Cardiac fibroblast (primary cell): ENCODE measurements at regions not wholly inside any gene's neighbourhood (a gene's known extent, or its start where the extent isn't known, plus 50 kb on each side); places are given as distances from the start of the nearest gene placed in this dataset.

Experiments used
- DNase-seq, 2 donors: peaks; one replicate each; pipeline versions ENCODE4 v3.0.0 to v3.0.0-alpha.2; 2010; ENCODE audit warnings: low read depth in 2 of 2
- H3K4me3 ChIP-seq, 2 donors: replicated peaks in 1 of 2; 1 replicate in 1 of 2; 2 replicates in 1 of 2; pipeline ENCODE4 v1.5.1; 2011; ENCODE audit warnings: low read depth in 2 of 2, low read length in 2 of 2, mild to moderate bottlenecking in 2 of 2, moderate library complexity in 1 of 2
- TF ChIP-seq, protein P1 (sequence below): IDR thresholded peaks from one replicate; pipeline ENCODE4 v1.5.1; 2011; ENCODE audit warnings: low read depth, mild to moderate bottlenecking, low read length, inconsistent platforms

DNA sequence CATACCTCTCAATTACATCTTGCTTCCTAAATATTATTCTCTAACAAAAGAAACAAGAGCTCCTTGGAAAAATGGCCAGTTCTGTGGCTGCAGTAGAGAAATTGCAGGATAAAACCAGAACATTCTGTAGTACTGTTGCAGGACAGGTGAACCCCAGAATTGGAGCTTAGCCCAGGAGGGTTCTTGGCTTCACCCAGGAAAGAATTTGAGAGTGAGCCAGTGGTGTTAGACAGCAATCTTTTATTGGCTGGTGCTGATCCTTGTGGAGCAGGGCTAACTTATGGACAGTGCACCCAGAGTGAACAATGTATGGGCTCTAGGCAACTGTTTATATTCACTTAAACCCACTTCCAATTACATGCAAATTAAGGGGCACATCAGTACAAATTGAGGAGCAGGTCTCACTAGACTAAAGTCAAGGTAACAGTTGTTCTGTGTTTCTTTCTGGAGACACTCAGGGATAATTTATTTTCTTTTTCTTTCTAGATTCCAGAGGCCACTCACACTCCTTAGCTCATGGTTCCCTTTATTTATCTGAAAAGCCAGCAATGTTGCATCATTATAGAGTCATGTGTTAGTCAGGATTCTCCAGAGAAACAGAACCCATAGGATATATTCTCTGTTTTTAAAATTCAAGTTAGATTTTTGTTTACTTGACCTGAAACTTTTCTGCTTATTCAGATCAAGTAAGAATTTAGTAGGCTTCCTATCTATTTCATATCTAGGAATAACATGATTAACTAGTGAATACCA lies 348.1 kb downstream of the CCDC85A start:
- H3K4me3 ChIP-seq, result no peak overlapping the region
- TF ChIP-seq, protein P1, sequence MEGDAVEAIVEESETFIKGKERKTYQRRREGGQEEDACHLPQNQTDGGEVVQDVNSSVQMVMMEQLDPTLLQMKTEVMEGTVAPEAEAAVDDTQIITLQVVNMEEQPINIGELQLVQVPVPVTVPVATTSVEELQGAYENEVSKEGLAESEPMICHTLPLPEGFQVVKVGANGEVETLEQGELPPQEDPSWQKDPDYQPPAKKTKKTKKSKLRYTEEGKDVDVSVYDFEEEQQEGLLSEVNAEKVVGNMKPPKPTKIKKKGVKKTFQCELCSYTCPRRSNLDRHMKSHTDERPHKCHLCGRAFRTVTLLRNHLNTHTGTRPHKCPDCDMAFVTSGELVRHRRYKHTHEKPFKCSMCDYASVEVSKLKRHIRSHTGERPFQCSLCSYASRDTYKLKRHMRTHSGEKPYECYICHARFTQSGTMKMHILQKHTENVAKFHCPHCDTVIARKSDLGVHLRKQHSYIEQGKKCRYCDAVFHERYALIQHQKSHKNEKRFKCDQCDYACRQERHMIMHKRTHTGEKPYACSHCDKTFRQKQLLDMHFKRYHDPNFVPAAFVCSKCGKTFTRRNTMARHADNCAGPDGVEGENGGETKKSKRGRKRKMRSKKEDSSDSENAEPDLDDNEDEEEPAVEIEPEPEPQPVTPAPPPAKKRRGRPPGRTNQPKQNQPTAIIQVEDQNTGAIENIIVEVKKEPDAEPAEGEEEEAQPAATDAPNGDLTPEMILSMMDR, result no peak
- peak in 1 of 2 donors; percentile 54 for DNase-seq

DNA sequence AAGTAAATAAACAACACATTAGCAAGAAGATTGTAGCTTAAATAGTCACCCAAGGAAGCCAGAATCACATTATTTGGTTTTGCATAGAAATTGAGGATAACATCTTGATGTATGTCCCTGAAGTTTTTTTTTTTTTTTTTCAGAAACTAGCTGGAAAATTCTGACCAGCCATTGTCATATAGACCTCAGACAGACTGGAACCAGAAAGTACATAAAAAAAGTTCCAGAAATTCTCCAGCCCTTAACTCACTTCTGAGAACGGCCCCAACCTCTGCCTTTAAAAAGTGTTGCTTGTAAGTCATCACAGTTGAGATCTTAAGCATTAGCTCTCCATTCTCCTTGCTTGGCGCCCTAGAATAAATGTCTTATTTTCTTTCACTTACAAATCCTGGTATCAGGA lies 350.5 kb downstream of the CCDC85A start:
- DNase-seq, result peak; percentile 4 to 39

GRCh38 chr2:56537756-56538155 lies 354.0 kb downstream of the CCDC85A start:
- DNase-seq, result no peak
- TF ChIP-seq, protein P1, result no peak
- H3K4me3 ChIP-seq, result no peak overlapping the region

More for the DNA sequence above, 350.5 kb downstream of the CCDC85A start:
- TF ChIP-seq, protein P1, result no peak
- no peak overlapping the region for H3K4me3 ChIP-seq

GRCh38 chr2:56539618-56540017 lies 355.8 kb downstream of the CCDC85A start:
- DNase-seq, result no peak
- TF ChIP-seq, protein P1, result no peak
- no peak overlapping the region for H3K4me3 ChIP-seq

DNA sequence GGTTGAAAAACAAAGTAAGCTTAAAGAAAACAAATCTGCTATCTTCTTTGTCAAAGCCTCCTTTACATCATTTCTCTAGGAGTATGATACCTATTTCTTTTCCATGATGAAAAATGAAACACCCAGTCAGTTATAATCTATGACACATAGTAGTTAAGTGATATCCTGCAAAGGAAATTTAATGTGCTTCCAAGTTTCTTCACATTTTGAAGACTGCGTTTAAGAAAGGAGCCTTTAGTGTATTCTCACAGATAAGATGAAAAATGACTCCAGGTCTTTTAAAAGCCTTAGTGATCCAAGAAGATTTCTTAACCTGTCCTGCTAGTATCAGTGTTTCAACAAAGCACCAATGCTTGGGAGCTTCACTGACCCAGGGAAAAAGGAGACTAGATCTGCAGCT lies 356.7 kb downstream of the CCDC85A start:
- no peak for DNase-seq
- TF ChIP-seq, protein P1, result no peak
- H3K4me3 ChIP-seq, result no peak overlapping the region

- H3K4me3 ChIP-seq, result no peak overlapping the region
- no peak for DNase-seq
- TF ChIP-seq, protein P1, result no peak
Measured at GRCh38 chr2:56540916-56541315, 357.1 kb downstream of the CCDC85A start.

DNA sequence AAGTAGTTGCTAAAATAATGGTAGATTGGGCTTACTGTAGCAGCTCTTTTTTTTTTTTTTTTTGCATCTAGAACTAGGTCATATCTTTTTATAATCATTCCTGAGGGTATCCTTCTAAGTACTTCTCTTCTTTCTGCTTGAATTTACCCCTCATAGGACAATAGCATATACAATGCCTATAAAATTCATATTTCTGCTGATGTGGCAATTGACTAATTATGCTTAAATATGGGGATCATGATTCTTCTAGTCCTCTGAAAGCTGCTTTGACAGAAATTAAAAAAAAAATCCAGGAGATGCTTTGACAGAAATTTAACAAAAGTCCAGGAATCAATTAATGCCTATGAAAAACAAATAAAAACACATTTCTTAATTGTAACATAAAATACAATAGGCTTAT lies 358.4 kb downstream of the CCDC85A start:
- TF ChIP-seq, protein P1, result no peak
- DNase-seq, result no peak
- no peak overlapping the region for H3K4me3 ChIP-seq
